Peyer's patch (tissue), 4 donors: ENCODE measurements at regions not wholly inside any gene's neighbourhood (a gene's known extent, or its start where the extent isn't known, plus 50 kb on each side); places are given as distances from the start of the nearest gene placed in this dataset.

Source experiments
- CTCF ChIP-seq, 6 experiments: fragments of 450-650 bp in 4 of 6; fragments of 200-600 bp in 2 of 6; sonication (generic) in 1 of 6; IDR thresholded peaks; one replicate each; pipeline ENCODE4 v1.5.1; 2017 to 2019; ENCODE audit warnings: antibody characterized with exemption in 6 of 6, mild to moderate bottlenecking in 3 of 6, moderate library complexity in 1 of 6
- POLR2A ChIP-seq, 2 donors: fragments of 450-650 bp; IDR thresholded peaks; one replicate each; pipeline ENCODE4 v1.5.1; 2017; ENCODE audit warnings: antibody characterized with exemption in 2 of 2, mild to moderate bottlenecking in 2 of 2, moderate library complexity in 2 of 2

- TF ChIP-seq CTCF (IDR thresholded peaks at IDR 0.05) = no peak
- TF ChIP-seq POLR2A (IDR thresholded peaks at IDR 0.05) = no peak
Observed at GRCh38 chr7:52257890-52258289, 777.5 kb upstream of the POM121L12 start.
